Immature natural killer cell (primary cell): ENCODE measurements at regions not wholly inside any gene's neighbourhood (a gene's known extent, or its start where the extent isn't known, plus 50 kb on each side); places are given as distances from the start of the nearest gene placed in this dataset.
"Not testable (repeated sequence)": the region's sequence is repeated elsewhere in the genome, so short reads cannot be mapped to it uniquely, and the experiment has no call there.

Experiments used
- DNase-seq, 3 donors: peaks; one replicate each; pipeline ENCODE4 v3.0.0; 2022; ENCODE audit warnings: mixed read lengths in 1 of 3
- H3K27ac Mint-ChIP-seq, 6 donors: one replicate each; pipeline ENCODE4 v1.8.0; 2020; ENCODE audit warnings: mixed read lengths in 6 of 6, mild to moderate bottlenecking in 5 of 6, inconsistent platforms in 4 of 6, moderate library complexity in 3 of 6
- H3K27me3 Mint-ChIP-seq, 3 donors: one replicate each; pipeline ENCODE4 v1.8.0; 2020 to 2021; ENCODE audit warnings: low read depth in 3 of 3, mild to moderate bottlenecking in 3 of 3, mixed read lengths in 3 of 3, moderate library complexity in 3 of 3, inconsistent platforms in 1 of 3
- H3K36me3 Mint-ChIP-seq, 3 donors: one replicate each; pipeline ENCODE4 v1.8.0; 2020; ENCODE audit warnings: mixed read lengths in 3 of 3, inconsistent platforms in 2 of 3, mild to moderate bottlenecking in 2 of 3
- H3K4me1 Mint-ChIP-seq, 2 donors: one replicate each; pipeline ENCODE4 v1.8.0; 2020; ENCODE audit warnings: inconsistent platforms in 2 of 2, mild to moderate bottlenecking in 2 of 2, mixed read lengths in 2 of 2, moderate library complexity in 1 of 2
- H3K4me3 Mint-ChIP-seq, 5 donors: one replicate each; pipeline ENCODE4 v1.8.0; 2020; ENCODE audit warnings: mild to moderate bottlenecking in 5 of 5, mixed read lengths in 5 of 5, inconsistent platforms in 3 of 5, moderate library complexity in 3 of 5
- H3K9me3 Mint-ChIP-seq, 6 donors: one replicate each; pipeline ENCODE4 v1.8.0; 2020; ENCODE audit warnings: mild to moderate bottlenecking in 6 of 6, mixed read lengths in 6 of 6, inconsistent platforms in 4 of 6, moderate library complexity in 3 of 6

GRCh38 chr3:87771337-87772192 is 287.2 kb downstream of the CGGBP1 start:
- Mint-ChIP-seq H3K4me1 (no peaks in the 10 kb centered on the region), H3K27me3 (peaks cover 0 to 2% (median 0%) of the 10 kb centered on the region in 3 donors), H3K27ac (no peak overlapping the region), H3K9me3 (peaks cover 0 to 5% (median 1%) of the 10 kb centered on the region in 6 donors), H3K36me3 (no peaks in the 10 kb centered on the region), H3K4me3 (no peak overlapping the region)
- peak in 2 of 3 donors; percentile 26 to 33 for DNase-seq

GRCh38 chr3:87766721-87767120 is 292.1 kb downstream of the CGGBP1 start:
- Mint-ChIP-seq H3K4me3 (no peak overlapping the region), H3K9me3 (no peaks in the 10 kb centered on the region)
- no peak for DNase-seq

GRCh38 chr3:87765256-87765655 is 293.5 kb downstream of the CGGBP1 start:
- Mint-ChIP-seq H3K4me3 (no peak overlapping the region), H3K27ac (no peak overlapping the region), H3K27me3 (peaks cover 0 to 1% (median 0%) of the 10 kb centered on the region in 3 donors), H3K36me3 (no peaks in the 10 kb centered on the region), H3K4me1 (no peaks in the 10 kb centered on the region), H3K9me3 (no peaks in the 10 kb centered on the region)
- no peak for DNase-seq

More at GRCh38 chr3:87766721-87767120, 292.1 kb downstream of the CGGBP1 start:
- no peak overlapping the region for H3K27ac Mint-ChIP-seq
- H3K36me3 Mint-ChIP-seq = no peaks in the 10 kb centered on the region
- no peaks in the 10 kb centered on the region for H3K27me3 Mint-ChIP-seq
- no peaks in the 10 kb centered on the region for H3K4me1 Mint-ChIP-seq

GRCh38 chr3:87761795-87762194 is 297.0 kb downstream of the CGGBP1 start:
- no peaks in the 10 kb centered on the region for H3K4me1 Mint-ChIP-seq
- DNase-seq = no peak
- peaks cover 0 to 7% (median 0%) of the 10 kb centered on the region in 6 donors for H3K9me3 Mint-ChIP-seq
- no peak overlapping the region for H3K4me3 Mint-ChIP-seq
- H3K27me3 Mint-ChIP-seq = peaks cover 0 to 3% (median 0%) of the 10 kb centered on the region in 3 donors
- no peaks in the 10 kb centered on the region for H3K36me3 Mint-ChIP-seq
- H3K27ac Mint-ChIP-seq = no peak overlapping the region

GRCh38 chr3:87761341-87761740 is 297.5 kb downstream of the CGGBP1 start:
- Mint-ChIP-seq H3K4me1 (no peaks in the 10 kb centered on the region), H3K4me3 (no peak overlapping the region), H3K36me3 (no peaks in the 10 kb centered on the region), H3K27ac (no peak overlapping the region), H3K9me3 (peaks cover 0 to 7% (median 0%) of the 10 kb centered on the region in 6 donors), H3K27me3 (peaks cover 0 to 3% (median 0%) of the 10 kb centered on the region in 3 donors)
- DNase-seq = no peak

GRCh38 chr3:87756616-87757015 is 302.2 kb downstream of the CGGBP1 start:
- no peaks in the 10 kb centered on the region for H3K36me3 Mint-ChIP-seq
- no peak for DNase-seq
- H3K4me1 Mint-ChIP-seq = no peaks in the 10 kb centered on the region
- no peak overlapping the region for H3K27ac Mint-ChIP-seq
- peaks cover 0 to 3% (median 0%) of the 10 kb centered on the region in 3 donors for H3K27me3 Mint-ChIP-seq
- H3K4me3 Mint-ChIP-seq = no peak overlapping the region
- H3K9me3 Mint-ChIP-seq = peaks cover 0 to 9% (median 3%) of the 10 kb centered on the region in 6 donors

- Mint-ChIP-seq H3K27ac (no peak overlapping the region), H3K4me1 (no peaks in the 10 kb centered on the region), H3K36me3 (no peaks in the 10 kb centered on the region), H3K4me3 (no peak overlapping the region), H3K27me3 (peaks cover 0 to 2% (median 0%) of the 10 kb centered on the region in 3 donors), H3K9me3 (peaks cover 0 to 9% (median 4%) of the 10 kb centered on the region in 6 donors)
- DNase-seq = no peak
These were observed 303.0 kb downstream of the CGGBP1 start for GRCh38 chr3:87755852-87756251.

- no peak for DNase-seq
- no peak overlapping the region for H3K4me3 Mint-ChIP-seq
- no peaks in the 10 kb centered on the region for H3K27me3 Mint-ChIP-seq
- H3K9me3 Mint-ChIP-seq = peaks cover 0 to 33% (median 11%) of the 10 kb centered on the region in 6 donors
- H3K27ac Mint-ChIP-seq = no peak overlapping the region
- H3K36me3 Mint-ChIP-seq = peaks cover 0 to 4% (median 0%) of the 10 kb centered on the region in 3 donors
- no peaks in the 10 kb centered on the region for H3K4me1 Mint-ChIP-seq
These were observed 316.6 kb downstream of the CGGBP1 start for GRCh38 chr3:87742250-87742649.

- not testable (repeated sequence) for H3K27me3 Mint-ChIP-seq, H3K36me3 Mint-ChIP-seq, H3K4me3 Mint-ChIP-seq, H3K4me1 Mint-ChIP-seq, H3K27ac Mint-ChIP-seq, DNase-seq
- H3K9me3 Mint-ChIP-seq = peaks cover 0 to 33% (median 11%) of the 10 kb centered on the region in 6 donors
These were observed 317.9 kb downstream of the CGGBP1 start for GRCh38 chr3:87740894-87741293.

- not testable (repeated sequence) for H3K36me3 Mint-ChIP-seq, DNase-seq, H3K4me3 Mint-ChIP-seq, H3K27ac Mint-ChIP-seq, H3K4me1 Mint-ChIP-seq, H3K27me3 Mint-ChIP-seq
- peaks cover 0 to 33% (median 10%) of the 10 kb centered on the region in 6 donors for H3K9me3 Mint-ChIP-seq
These were observed 321.0 kb downstream of the CGGBP1 start for GRCh38 chr3:87737817-87738216.

- no peaks in the 10 kb centered on the region for H3K27me3 Mint-ChIP-seq
- H3K4me3 Mint-ChIP-seq = no peak overlapping the region
- no peak overlapping the region for H3K27ac Mint-ChIP-seq
- no peaks in the 10 kb centered on the region for H3K36me3 Mint-ChIP-seq
- no peak for DNase-seq
- H3K9me3 Mint-ChIP-seq = peaks cover 0 to 16% (median 4%) of the 10 kb centered on the region in 6 donors
- H3K4me1 Mint-ChIP-seq = no peaks in the 10 kb centered on the region
These were observed 325.0 kb downstream of the CGGBP1 start for GRCh38 chr3:87733671-87734367.

GRCh38 chr3:87732294-87732693 is 326.5 kb downstream of the CGGBP1 start:
- Mint-ChIP-seq H3K9me3 (peaks cover 0 to 16% (median 3%) of the 10 kb centered on the region in 6 donors), H3K36me3 (no peaks in the 10 kb centered on the region), H3K4me3 (no peak overlapping the region), H3K4me1 (no peaks in the 10 kb centered on the region), H3K27me3 (no peaks in the 10 kb centered on the region), H3K27ac (no peak overlapping the region)
- DNase-seq = no peak

- Mint-ChIP-seq H3K9me3 (peaks cover 0 to 28% (median 8%) of the 10 kb centered on the region in 6 donors), H3K4me1 (no peaks in the 10 kb centered on the region)
These were observed 331.0 kb downstream of the CGGBP1 start for GRCh38 chr3:87727783-87728182.

GRCh38 chr3:87719060-87719459 is 339.7 kb downstream of the CGGBP1 start:
- H3K4me1 Mint-ChIP-seq = no peaks in the 10 kb centered on the region
- H3K36me3 Mint-ChIP-seq = no peaks in the 10 kb centered on the region
- peaks cover 0 to 4% (median 1%) of the 10 kb centered on the region in 3 donors for H3K27me3 Mint-ChIP-seq
- H3K27ac Mint-ChIP-seq = no peak overlapping the region
- H3K4me3 Mint-ChIP-seq = no peak overlapping the region
- peaks cover 0 to 26% (median 2%) of the 10 kb centered on the region in 6 donors for H3K9me3 Mint-ChIP-seq
- DNase-seq = no peak

More at GRCh38 chr3:87727783-87728182, 331.0 kb downstream of the CGGBP1 start:
- no peaks in the 10 kb centered on the region for H3K27me3 Mint-ChIP-seq
- H3K4me3 Mint-ChIP-seq = no peak overlapping the region
- H3K27ac Mint-ChIP-seq = no peak overlapping the region
- H3K36me3 Mint-ChIP-seq = no peaks in the 10 kb centered on the region
- no peak for DNase-seq
